BJ (cell line): ENCODE measurements at regions not wholly inside any gene's neighbourhood (a gene's known extent, or its start where the extent isn't known, plus 50 kb on each side); places are given as distances from the start of the nearest gene placed in this dataset.

Source experiments
- CTCF ChIA-PET: fragments of 350-600 bp; formaldehyde crosslinking; extraction: SDS; loops from one replicate; lab custom pipeline; 2021; ENCODE audit warnings: antibody characterized with exemption, inconsistent platforms; lab: Yijun Ruan, JAX
- POLR2A ChIA-PET: fragments of 300-600 bp; sonication (Branson Sonifier 250); formaldehyde crosslinking; extraction: SDS; loops from one replicate; lab custom pipeline; 2021; ENCODE audit warnings: antibody characterized with exemption; lab: Charles Lee
- DNase-seq: peaks from one replicate; pipeline ENCODE4 v3.0.0-alpha.2; 2011; ENCODE audit warnings: low read depth
- H3K27me3 ChIP-seq: 2 replicates; pipeline ENCODE4 v1.6.0; 2011; ENCODE audit warnings: low read length; ENCODE audit not compliant: control insufficient read depth, insufficient read depth
- H3K36me3 ChIP-seq: 2 replicates; pipeline ENCODE4 v1.5.1; 2011; ENCODE audit warnings: low read length; ENCODE audit not compliant: control insufficient read depth, insufficient read depth
- H3K4me3 ChIP-seq: 2 replicates; pipeline ENCODE4 v1.5.1; 2011; ENCODE audit warnings: low read depth, mild to moderate bottlenecking, control low read depth, low read length
- CTCF ChIP-seq: IDR thresholded peaks from 2 replicates; pipeline ENCODE4 v1.5.1; 2011; ENCODE audit warnings: low read depth, mild to moderate bottlenecking, control low read depth, inconsistent platforms, low read length, moderate library complexity; ENCODE audit not compliant: insufficient read depth

GRCh38 chr10:3422282-3422681 is 249.7 kb upstream of the PITRM1 start:
- ChIA-PET POLR2A (no interaction called here), CTCF (no interaction called here)
- no peak overlapping the region for H3K4me3 ChIP-seq
- no peak for TF ChIP-seq CTCF
- no peak for DNase-seq
- H3K36me3 ChIP-seq = no peaks in the 10 kb centered on the region
- no peaks in the 10 kb centered on the region for H3K27me3 ChIP-seq

- ChIA-PET POLR2A (no interaction called here), CTCF (no interaction called here)
- 0 out of 2 replicates have a peak, but pooled peaks cover 1% of the 10 kb centered on the region for H3K27me3 ChIP-seq
- H3K4me3 ChIP-seq = no peak overlapping the region
- no peak for TF ChIP-seq CTCF
- no peak for DNase-seq
- H3K36me3 ChIP-seq = no peaks in the 10 kb centered on the region
These were observed 249.1 kb upstream of the PITRM1 start for GRCh38 chr10:3421537-3422257.

- no peak for TF ChIP-seq CTCF
- Histone ChIP-seq H3K27me3 (0 out of 2 replicates have a peak, but pooled peaks cover 3% of the 10 kb centered on the region), H3K36me3 (no peaks in the 10 kb centered on the region), H3K4me3 (no peak overlapping the region)
- no peak for DNase-seq
- POLR2A ChIA-PET = no interaction called here
- CTCF ChIA-PET = interaction anchor here (1.0 kb wide), 1 partner anchor 39 kb away, joined by 3 read pairs; no protein-coding TSS in a partner anchor
These were observed 248.2 kb upstream of the PITRM1 start for GRCh38 chr10:3420527-3421469.

- CTCF ChIA-PET = interaction anchor here (1.0 kb wide), 1 partner anchor 40 kb away, joined by 3 read pairs; no protein-coding TSS in a partner anchor
These were observed 247.3 kb upstream of the PITRM1 start for GRCh38 chr10:3419719-3420495.

More at GRCh38 chr10:3419719-3420495, 247.3 kb upstream of the PITRM1 start:
- H3K4me3 ChIP-seq = no peak overlapping the region
- no peaks in the 10 kb centered on the region for H3K36me3 ChIP-seq
- POLR2A ChIA-PET = no interaction called here
- no peak for DNase-seq
- TF ChIP-seq CTCF = no peak
- 0 out of 2 replicates have a peak, but pooled peaks cover 3% of the 10 kb centered on the region for H3K27me3 ChIP-seq
